CD14-positive monocyte (primary cell): ENCODE measurements at regions not wholly inside any gene's neighbourhood (a gene's known extent, or its start where the extent isn't known, plus 50 kb on each side); places are given as distances from the start of the nearest gene placed in this dataset.

Experiments
- DNase-seq, 3 donors: peaks; one replicate each; pipeline ENCODE4 v3.0.0-alpha.2; 2011 to 2022
- H2AFZ ChIP-seq: 2 replicates; pipeline ENCODE4 v1.6.0; 2012; ENCODE audit warnings: mild to moderate bottlenecking, low read depth, low read length, inconsistent platforms; ENCODE audit not compliant: insufficient read depth, poor library complexity, severe bottlenecking
- H3K27ac ChIP-seq, 2 donors: 1 replicate in 1 of 2; 2 replicates in 1 of 2; pipeline ENCODE4 v1.5.1; 2012 to 2013; ENCODE audit warnings: low read length in 2 of 2, control low read depth in 1 of 2, inconsistent platforms in 1 of 2, low read depth in 1 of 2, mild to moderate bottlenecking in 1 of 2
- H3K27me3 ChIP-seq, 2 donors: one replicate each; pipeline versions ENCODE4 v1.6.0 to v1.6.1; 2011 to 2013; ENCODE audit warnings: low read length in 2 of 2; ENCODE audit not compliant: control insufficient read depth in 2 of 2, insufficient read depth in 2 of 2
- H3K36me3 ChIP-seq, 2 donors: replicated peaks in 1 of 2; 1 replicate in 1 of 2; 2 replicates in 1 of 2; pipeline versions ENCODE4 v1.5.1 to v1.6.1; 2012 to 2013; ENCODE audit warnings: low read length in 2 of 2, control low read depth in 1 of 2, inconsistent platforms in 1 of 2, mild to moderate bottlenecking in 1 of 2; ENCODE audit not compliant: insufficient read depth in 2 of 2, control insufficient read depth in 1 of 2
- H3K4me1 ChIP-seq, 2 donors: 1 replicate in 1 of 2; 2 replicates in 1 of 2; pipeline versions ENCODE4 v1.5.1 to v1.6.1; 2012 to 2013; ENCODE audit warnings: low read length in 2 of 2, control low read depth in 1 of 2, inconsistent platforms in 1 of 2, mild to moderate bottlenecking in 1 of 2, moderate library complexity in 1 of 2; ENCODE audit not compliant: insufficient read depth in 2 of 2, control insufficient read depth in 1 of 2
- H3K4me2 ChIP-seq: replicated peaks from 2 replicates; pipeline ENCODE3; 2012; ENCODE audit warnings: low read length, moderate library complexity, mild to moderate bottlenecking; ENCODE audit not compliant: poor library complexity, severe bottlenecking; ENCODE audit errors: extremely low read depth
- H3K4me3 ChIP-seq, 3 experiments: fragments of 200-600 bp in 1 of 3; sonication (generic) in 1 of 3; replicated peaks in 1 of 3; 1 replicate in 2 of 3; 2 replicates in 1 of 3; pipeline ENCODE4 v1.5.1; 2011 to 2013; ENCODE audit warnings: low read length in 3 of 3, mild to moderate bottlenecking in 3 of 3, control low read depth in 2 of 3, low read depth in 2 of 3, inconsistent platforms in 1 of 3, moderate library complexity in 1 of 3
- H3K79me2 ChIP-seq: 2 replicates; pipeline ENCODE4 v1.6.0; 2012; ENCODE audit warnings: mild to moderate bottlenecking, control low read depth, inconsistent platforms, low read length, moderate library complexity; ENCODE audit not compliant: insufficient read depth
- H3K9ac ChIP-seq: 2 replicates; pipeline ENCODE4 v1.6.0; 2017; ENCODE audit warnings: low read length, mild to moderate bottlenecking; ENCODE audit not compliant: insufficient read depth, poor library complexity, severe bottlenecking
- H3K9me3 ChIP-seq, 2 donors: replicated peaks in 1 of 2; 1 replicate in 1 of 2; 2 replicates in 1 of 2; pipeline versions ENCODE4 v1.5.1 to v1.6.1; 2012 to 2013; ENCODE audit warnings: low read length in 2 of 2, control low read depth in 1 of 2; ENCODE audit not compliant: control insufficient read depth in 1 of 2, insufficient read depth in 1 of 2
- H4K20me1 ChIP-seq: 2 replicates; pipeline ENCODE4 v1.6.0; 2012; ENCODE audit warnings: mild to moderate bottlenecking, low read length, control low read depth, moderate library complexity; ENCODE audit not compliant: insufficient read depth
- H3K27ac Mint-ChIP-seq, 7 donors: one replicate each; pipeline ENCODE4 v1.8.0; 2020; ENCODE audit warnings: mild to moderate bottlenecking in 7 of 7, mixed read lengths in 7 of 7, moderate library complexity in 6 of 7, inconsistent platforms in 2 of 7
- H3K27me3 Mint-ChIP-seq, 3 donors: one replicate each; pipeline ENCODE4 v1.8.0; 2021 to 2022; ENCODE audit warnings: low read depth in 3 of 3, mild to moderate bottlenecking in 3 of 3, mixed read lengths in 3 of 3, moderate library complexity in 3 of 3, inconsistent platforms in 1 of 3
- H3K36me3 Mint-ChIP-seq, 2 donors: one replicate each; pipeline ENCODE4 v1.8.0; 2020; ENCODE audit warnings: mixed read lengths in 2 of 2, inconsistent platforms in 1 of 2, mild to moderate bottlenecking in 1 of 2
- H3K4me1 Mint-ChIP-seq: one replicate; pipeline ENCODE4 v1.8.0; 2020; ENCODE audit warnings: mild to moderate bottlenecking, mixed read lengths
- H3K4me3 Mint-ChIP-seq, 2 donors: one replicate each; pipeline ENCODE4 v1.8.0; 2020; ENCODE audit warnings: mild to moderate bottlenecking in 2 of 2, mixed read lengths in 2 of 2, moderate library complexity in 1 of 2
- H3K9me3 Mint-ChIP-seq, 7 donors: one replicate each; pipeline ENCODE4 v1.8.0; 2020 to 2022; ENCODE audit warnings: mixed read lengths in 7 of 7, mild to moderate bottlenecking in 6 of 7, moderate library complexity in 6 of 7, inconsistent platforms in 2 of 7
- WGBS: methylation state at CpG from one replicate; pipeline ENCODE4 v1.1.5; 2013; ENCODE audit warnings: missing lambda C conversion rate; ENCODE audit not compliant: insufficient coverage; 5-methylcytosine and 5-hydroxymethylcytosine counted together
- intact Hi-C, 2 donors: fragments of 100-400 bp; cut with micrococcal nuclease; formaldehyde crosslinking; loops; one replicate each; pipeline versions ENCODE4 v1.15.0 to v1.15.1; 2023
- TF ChIP-seq, protein P1 (sequence below): fragments of 200-600 bp; IDR thresholded peaks from one replicate; pipeline ENCODE4 v1.8.0; 2022; ENCODE audit warnings: antibody characterized with exemption, mild to moderate bottlenecking

DNA sequence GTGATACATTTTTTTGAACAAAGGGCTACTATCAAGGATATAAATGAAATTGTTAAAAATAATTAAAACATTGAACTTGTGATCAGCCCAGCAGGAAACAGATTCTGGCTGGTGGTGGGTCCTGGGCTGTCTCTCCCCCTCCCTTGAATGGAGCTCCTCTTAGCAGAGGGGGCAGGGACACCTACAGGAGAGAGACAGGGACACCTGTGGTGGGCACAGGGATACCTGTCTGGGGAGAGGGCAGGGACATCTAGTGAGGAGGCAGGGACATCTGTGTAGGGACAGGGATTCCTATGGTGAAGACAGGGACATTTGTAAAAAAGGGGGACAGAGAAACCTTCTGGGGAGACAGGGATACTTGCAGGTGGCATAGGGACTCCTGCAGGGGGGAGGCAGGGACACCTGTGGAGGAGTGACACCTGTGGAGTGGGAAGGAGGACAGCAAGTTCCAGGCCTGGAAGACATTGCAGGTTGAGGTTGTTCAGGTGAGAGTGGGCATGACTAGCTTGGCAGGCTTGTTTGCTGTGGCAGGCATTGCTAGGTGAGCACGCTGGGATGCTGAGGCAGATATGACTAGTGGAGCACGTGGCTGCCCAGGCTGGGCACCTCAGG, 264.2 kb downstream of the IRX2 start:
- no peaks in the 10 kb centered on the region for H3K36me3 Mint-ChIP-seq
- Histone ChIP-seq H4K20me1 (no peaks in the 10 kb centered on the region), H3K9ac (no peak overlapping the region), H2AFZ (no peak overlapping the region), H3K27me3 (no peaks in the 10 kb centered on the region), H3K27ac (no peak overlapping the region), H3K4me1 (no peaks in the 10 kb centered on the region), H3K79me2 (no peaks in the 10 kb centered on the region), H3K9me3 (peaks cover 13 to 35% of the 10 kb centered on the region in 2 donors), H3K4me3 (no peak overlapping the region), H3K36me3 (no peaks in the 10 kb centered on the region), H3K4me2 (no peak overlapping the region)
- H3K4me3 Mint-ChIP-seq = no peak overlapping the region
- no peaks in the 10 kb centered on the region for H3K4me1 Mint-ChIP-seq
- intact Hi-C loops = no loop called here
- no peak for DNase-seq
- peaks cover 2 to 26% (median 16%) of the 10 kb centered on the region in 7 donors for H3K9me3 Mint-ChIP-seq
- peaks cover 0 to 2% (median 0%) of the 10 kb centered on the region in 3 donors for H3K27me3 Mint-ChIP-seq
- no peak overlapping the region for H3K27ac Mint-ChIP-seq
- WGBS = 85% methylated on average over 2 of the region's 2 CpGs
- TF ChIP-seq, protein P1, sequence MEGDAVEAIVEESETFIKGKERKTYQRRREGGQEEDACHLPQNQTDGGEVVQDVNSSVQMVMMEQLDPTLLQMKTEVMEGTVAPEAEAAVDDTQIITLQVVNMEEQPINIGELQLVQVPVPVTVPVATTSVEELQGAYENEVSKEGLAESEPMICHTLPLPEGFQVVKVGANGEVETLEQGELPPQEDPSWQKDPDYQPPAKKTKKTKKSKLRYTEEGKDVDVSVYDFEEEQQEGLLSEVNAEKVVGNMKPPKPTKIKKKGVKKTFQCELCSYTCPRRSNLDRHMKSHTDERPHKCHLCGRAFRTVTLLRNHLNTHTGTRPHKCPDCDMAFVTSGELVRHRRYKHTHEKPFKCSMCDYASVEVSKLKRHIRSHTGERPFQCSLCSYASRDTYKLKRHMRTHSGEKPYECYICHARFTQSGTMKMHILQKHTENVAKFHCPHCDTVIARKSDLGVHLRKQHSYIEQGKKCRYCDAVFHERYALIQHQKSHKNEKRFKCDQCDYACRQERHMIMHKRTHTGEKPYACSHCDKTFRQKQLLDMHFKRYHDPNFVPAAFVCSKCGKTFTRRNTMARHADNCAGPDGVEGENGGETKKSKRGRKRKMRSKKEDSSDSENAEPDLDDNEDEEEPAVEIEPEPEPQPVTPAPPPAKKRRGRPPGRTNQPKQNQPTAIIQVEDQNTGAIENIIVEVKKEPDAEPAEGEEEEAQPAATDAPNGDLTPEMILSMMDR = no peak

DNA sequence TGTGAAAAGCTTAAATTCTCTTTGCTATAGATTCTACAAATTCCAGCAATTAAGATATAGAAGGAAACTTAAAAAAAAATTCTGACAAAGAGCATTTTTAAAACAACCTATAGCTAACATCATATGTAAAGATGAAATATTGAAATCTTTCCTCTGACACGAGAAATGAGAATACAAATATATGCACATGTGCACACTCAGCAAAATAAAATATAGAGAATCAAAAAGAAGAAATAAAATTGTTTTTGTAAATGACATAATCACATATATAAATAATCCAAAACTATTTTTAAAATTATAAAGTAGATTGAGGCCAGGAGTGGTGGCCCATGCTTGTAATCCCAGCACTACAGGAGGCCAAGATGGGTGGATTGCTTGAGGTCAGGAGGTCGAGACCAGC, 265.1 kb downstream of the IRX2 start:
- no CpG with 5 or more reads among the region's 2 CpGs for WGBS
- H3K9me3 ChIP-seq = peaks cover 16 to 35% of the 10 kb centered on the region in 2 donors
- no peaks in the 10 kb centered on the region for H3K36me3 ChIP-seq
- H3K27me3 ChIP-seq = no peaks in the 10 kb centered on the region
- H3K36me3 Mint-ChIP-seq = no peaks in the 10 kb centered on the region
- no peaks in the 10 kb centered on the region for H3K4me1 Mint-ChIP-seq
- H3K4me3 Mint-ChIP-seq = no peak overlapping the region
- peaks cover 0 to 2% (median 0%) of the 10 kb centered on the region in 3 donors for H3K27me3 Mint-ChIP-seq
- no peak overlapping the region for H2AFZ ChIP-seq
- intact Hi-C loops = no loop called here
- H4K20me1 ChIP-seq = no peaks in the 10 kb centered on the region
- no peak overlapping the region for H3K27ac Mint-ChIP-seq
- no peak for DNase-seq
- no peaks in the 10 kb centered on the region for H3K4me1 ChIP-seq
- no peak overlapping the region for H3K4me3 ChIP-seq
- no peaks in the 10 kb centered on the region for H3K79me2 ChIP-seq
- no peak overlapping the region for H3K27ac ChIP-seq
- TF ChIP-seq, protein P1 = no peak
- peaks cover 0 to 28% (median 18%) of the 10 kb centered on the region in 7 donors for H3K9me3 Mint-ChIP-seq
- no peak overlapping the region for H3K4me2 ChIP-seq
- H3K9ac ChIP-seq = no peak overlapping the region
